Fibroblast of lung (primary cell): ENCODE measurements at regions not wholly inside any gene's neighbourhood (a gene's known extent, or its start where the extent isn't known, plus 50 kb on each side); places are given as distances from the start of the nearest gene placed in this dataset.

ENCODE experiments used
- DNase-seq, 2 donors: peaks; one replicate each; pipeline versions ENCODE4 v3.0.0 to v3.0.0-alpha.2; 2010; ENCODE audit warnings: low read depth in 2 of 2
- H2AFZ ChIP-seq: 2 replicates; pipeline ENCODE4 v1.5.1; 2012; ENCODE audit warnings: low read length, control low read depth, inconsistent platforms
- H3K27ac ChIP-seq: 2 replicates; pipeline ENCODE4 v1.5.1; 2011; ENCODE audit warnings: low read length, control low read depth; ENCODE audit not compliant: insufficient read depth
- H3K27me3 ChIP-seq: 2 replicates; pipeline ENCODE4 v1.5.1; 2011; ENCODE audit warnings: mild to moderate bottlenecking, low read length; ENCODE audit not compliant: control insufficient read depth, insufficient read depth
- H3K36me3 ChIP-seq: 2 replicates; pipeline ENCODE4 v1.5.1; 2011; ENCODE audit warnings: low read length; ENCODE audit not compliant: control insufficient read depth, insufficient read depth
- H3K4me1 ChIP-seq: 2 replicates; pipeline ENCODE4 v1.5.1; 2011; ENCODE audit warnings: low read length; ENCODE audit not compliant: control insufficient read depth, insufficient read depth; ENCODE audit errors: extremely low read depth
- H3K4me2 ChIP-seq: 2 replicates; pipeline ENCODE4 v1.5.1; 2011; ENCODE audit warnings: low read length, control low read depth; ENCODE audit not compliant: insufficient read depth; ENCODE audit errors: extremely low read depth
- H3K4me3 ChIP-seq, 4 experiments: fragments of 200-600 bp in 1 of 4; sonication (generic) in 1 of 4; replicated peaks in 1 of 4; 2 replicates each; pipeline ENCODE4 v1.5.1; 2011 to 2016; ENCODE audit warnings: low read length in 4 of 4, low read depth in 3 of 4, mild to moderate bottlenecking in 3 of 4, control low read depth in 2 of 4, inconsistent platforms in 1 of 4, mixed read lengths in 1 of 4; ENCODE audit not compliant: insufficient read depth in 1 of 4; ENCODE audit errors: control extremely low read depth in 1 of 4
- H3K79me2 ChIP-seq: 2 replicates; pipeline ENCODE4 v1.5.1; 2012; ENCODE audit warnings: mild to moderate bottlenecking, low read length, inconsistent platforms; ENCODE audit not compliant: control insufficient read depth, insufficient read depth
- H3K9ac ChIP-seq: 2 replicates; pipeline ENCODE4 v1.5.1; 2011; ENCODE audit warnings: mild to moderate bottlenecking, low read length, control low read depth; ENCODE audit not compliant: insufficient read depth
- H3K9me3 ChIP-seq: 2 replicates; pipeline ENCODE4 v1.5.1; 2012; ENCODE audit warnings: low read depth, low read length; ENCODE audit not compliant: control insufficient read depth, insufficient read depth
- H4K20me1 ChIP-seq: 2 replicates; pipeline ENCODE4 v1.5.1; 2011; ENCODE audit warnings: low read length; ENCODE audit not compliant: control insufficient read depth, insufficient read depth; ENCODE audit errors: extremely low read depth
- EZH2 ChIP-seq: IDR thresholded peaks from 2 replicates; pipeline ENCODE4 v1.5.1; 2012; ENCODE audit warnings: low read length, control low read depth, mild to moderate bottlenecking; ENCODE audit errors: missing control alignments
- TF ChIP-seq, protein P1 (sequence below), 2 donors: IDR thresholded peaks in 1 of 2; conservative IDR thresholded peaks in 1 of 2; 1 replicate in 1 of 2; 2 replicates in 1 of 2; pipeline ENCODE4 v1.5.1; 2011 to 2012; ENCODE audit warnings: low read length in 2 of 2, control low read depth in 1 of 2, inconsistent platforms in 1 of 2, low read depth in 1 of 2, mild to moderate bottlenecking in 1 of 2

GRCh38 chr22:49362211-49362839 lies 465.3 kb downstream of the BRD1 start:
- Histone ChIP-seq H3K36me3 (no peaks in the 10 kb centered on the region), H2AFZ (no peak overlapping the region), H4K20me1 (no peaks in the 10 kb centered on the region), H3K27ac (no peak overlapping the region), H3K4me1 (no peaks in the 10 kb centered on the region), H3K27me3 (no peaks in the 10 kb centered on the region), H3K4me3 (no peak overlapping the region), H3K4me2 (no peak overlapping the region), H3K9me3 (no peaks in the 10 kb centered on the region), H3K79me2 (no peaks in the 10 kb centered on the region), H3K9ac (no peak overlapping the region)
- no peak for DNase-seq
- TF ChIP-seq, protein P1, sequence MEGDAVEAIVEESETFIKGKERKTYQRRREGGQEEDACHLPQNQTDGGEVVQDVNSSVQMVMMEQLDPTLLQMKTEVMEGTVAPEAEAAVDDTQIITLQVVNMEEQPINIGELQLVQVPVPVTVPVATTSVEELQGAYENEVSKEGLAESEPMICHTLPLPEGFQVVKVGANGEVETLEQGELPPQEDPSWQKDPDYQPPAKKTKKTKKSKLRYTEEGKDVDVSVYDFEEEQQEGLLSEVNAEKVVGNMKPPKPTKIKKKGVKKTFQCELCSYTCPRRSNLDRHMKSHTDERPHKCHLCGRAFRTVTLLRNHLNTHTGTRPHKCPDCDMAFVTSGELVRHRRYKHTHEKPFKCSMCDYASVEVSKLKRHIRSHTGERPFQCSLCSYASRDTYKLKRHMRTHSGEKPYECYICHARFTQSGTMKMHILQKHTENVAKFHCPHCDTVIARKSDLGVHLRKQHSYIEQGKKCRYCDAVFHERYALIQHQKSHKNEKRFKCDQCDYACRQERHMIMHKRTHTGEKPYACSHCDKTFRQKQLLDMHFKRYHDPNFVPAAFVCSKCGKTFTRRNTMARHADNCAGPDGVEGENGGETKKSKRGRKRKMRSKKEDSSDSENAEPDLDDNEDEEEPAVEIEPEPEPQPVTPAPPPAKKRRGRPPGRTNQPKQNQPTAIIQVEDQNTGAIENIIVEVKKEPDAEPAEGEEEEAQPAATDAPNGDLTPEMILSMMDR (conservative IDR thresholded peaks at IDR 0.05 in 1 of 2, IDR thresholded peaks at IDR 0.05 in 1 of 2; ENCODE audit: low read depth in 1 of 2, low read length in 2 of 2), result no peak
- no peak for TF ChIP-seq EZH2

GRCh38 chr22:49361164-49361563 lies 466.5 kb downstream of the BRD1 start:
- H3K27me3 ChIP-seq, result no peaks in the 10 kb centered on the region
- H3K4me2 ChIP-seq, result no peak overlapping the region
- H3K79me2 ChIP-seq, result no peaks in the 10 kb centered on the region
- H2AFZ ChIP-seq, result no peak overlapping the region
- H4K20me1 ChIP-seq, result no peaks in the 10 kb centered on the region
- H3K9me3 ChIP-seq, result no peaks in the 10 kb centered on the region
- H3K4me3 ChIP-seq, result no peak overlapping the region
- H3K9ac ChIP-seq, result no peak overlapping the region
- H3K36me3 ChIP-seq, result no peaks in the 10 kb centered on the region
- no peak for TF ChIP-seq EZH2
- TF ChIP-seq, protein P1 (conservative IDR thresholded peaks at IDR 0.05 in 1 of 2, IDR thresholded peaks at IDR 0.05 in 1 of 2; ENCODE audit: low read depth in 1 of 2, low read length in 2 of 2), result no peak
- no peaks in the 10 kb centered on the region for H3K4me1 ChIP-seq
- no peak for DNase-seq
- no peak overlapping the region for H3K27ac ChIP-seq

DNA sequence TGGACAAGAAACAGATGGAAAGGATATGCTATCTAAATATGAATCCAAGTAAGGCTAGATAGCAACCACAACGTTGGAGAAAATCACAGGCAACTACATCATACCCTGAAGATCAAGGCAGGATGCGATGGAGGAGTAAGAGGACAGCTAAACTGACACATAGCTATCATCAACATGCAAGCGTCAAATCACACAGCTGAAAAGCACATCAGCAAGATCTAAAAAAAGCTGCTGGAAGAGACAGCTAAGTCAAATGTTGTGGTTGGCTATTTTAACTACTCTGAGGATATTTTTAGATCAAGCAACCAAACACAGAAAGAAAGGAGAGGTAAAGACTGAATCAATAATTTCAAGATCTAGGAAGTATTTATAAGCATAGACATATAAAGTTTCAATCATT lies 466.9 kb downstream of the BRD1 start:
- TF ChIP-seq, protein P1 (conservative IDR thresholded peaks at IDR 0.05 in 1 of 2, IDR thresholded peaks at IDR 0.05 in 1 of 2; ENCODE audit: low read depth in 1 of 2, low read length in 2 of 2), result no peak
- TF ChIP-seq EZH2, result no peak
- Histone ChIP-seq H3K4me1 (no peaks in the 10 kb centered on the region), H3K9me3 (no peaks in the 10 kb centered on the region), H2AFZ (no peak overlapping the region), H3K79me2 (no peaks in the 10 kb centered on the region), H3K27ac (no peak overlapping the region), H3K4me2 (no peak overlapping the region), H3K9ac (no peak overlapping the region), H4K20me1 (no peaks in the 10 kb centered on the region), H3K4me3 (no peak overlapping the region), H3K36me3 (no peaks in the 10 kb centered on the region), H3K27me3 (no peaks in the 10 kb centered on the region)
- DNase-seq, result no peak
